ENCODE measurements at regions not wholly inside any gene's neighbourhood (a gene's known extent, or its start where the extent isn't known, plus 50 kb on each side); places are given as distances from the start of the nearest gene placed in this dataset.

- no peak for TF ChIP-seq POLR2AphosphoS5 (IDR thresholded peaks at IDR 0.05; ENCODE audit: borderline replicate concordance, low read depth, low read length)
- no peak for TF ChIP-seq EZH2 (IDR thresholded peaks at IDR 0.05)
- TF ChIP-seq FOXP2 (optimal IDR thresholded peaks at IDR 0.05; ENCODE audit: control extremely low read depth, extremely low read length, insufficient read depth): no peak
Observed at GRCh38 chr1:164165466-164165865, 393.5 kb upstream of the PBX1 start.
